RWPE1 (cell line): ENCODE measurements at regions not wholly inside any gene's neighbourhood (a gene's known extent, or its start where the extent isn't known, plus 50 kb on each side); places are given as distances from the start of the nearest gene placed in this dataset.
"Not testable (repeated sequence)": the region's sequence is repeated elsewhere in the genome, so short reads cannot be mapped to it uniquely, and the experiment has no call there.

ENCODE experiments used
- CTCF ChIA-PET: fragments of 350-600 bp; sonication (Branson Sonifier 250); formaldehyde crosslinking; extraction: SDS; loops from one replicate; lab custom pipeline; 2021; lab: Yijun Ruan, JAX
- POLR2A ChIA-PET: fragments of 400-600 bp; formaldehyde crosslinking; extraction: SDS; loops from one replicate; lab custom pipeline; 2020; ENCODE audit warnings: antibody characterized with exemption; ENCODE audit not compliant: low non-redundant PET; lab: Yijun Ruan, JAX
- DNase-seq: peaks from one replicate; pipeline ENCODE4 v3.0.0; 2012; ENCODE audit warnings: low spot score
- H3K27ac ChIP-seq: fragments of 450-650 bp; 2 replicates; pipeline ENCODE4 v1.5.1; 2017
- CTCF ChIP-seq: fragments of 450-650 bp; conservative IDR thresholded peaks from 2 replicates; pipeline ENCODE4 v1.5.1; 2017; ENCODE audit warnings: low read depth, mild to moderate bottlenecking

- no peak for TF ChIP-seq CTCF
- ChIA-PET CTCF (no interaction called here), POLR2A (no interaction called here)
- DNase-seq = no peak
- H3K27ac ChIP-seq = no peak overlapping the region
Observed at GRCh38 chr6:141946502-141946901, 186.2 kb upstream of the GJE1 start.

- no peak for DNase-seq
- no peak overlapping the region for H3K27ac ChIP-seq
- CTCF ChIA-PET = no interaction called here
- no peak for TF ChIP-seq CTCF
- POLR2A ChIA-PET = no interaction called here
Observed at GRCh38 chr6:141938664-141939063, 194.1 kb upstream of the GJE1 start.

GRCh38 chr6:141932685-141933084 lies 200.0 kb upstream of the GJE1 start:
- no peak overlapping the region for H3K27ac ChIP-seq
- DNase-seq = no peak
- no peak for TF ChIP-seq CTCF
- ChIA-PET POLR2A (no interaction called here), CTCF (no interaction called here)

- peak; percentile 3 for DNase-seq
- H3K27ac ChIP-seq, POLR2A ChIA-PET, CTCF ChIA-PET: not testable (repeated sequence)
Observed at GRCh38 chr6:141926200-141926900, 206.4 kb upstream of the GJE1 start.

GRCh38 chr6:141925001-141925400 lies 207.7 kb upstream of the GJE1 start:
- CTCF ChIA-PET = no interaction called here
- no peak for TF ChIP-seq CTCF
- POLR2A ChIA-PET = no interaction called here
- H3K27ac ChIP-seq = no peak overlapping the region
- DNase-seq = no peak

GRCh38 chr6:141922898-141923297 lies 209.8 kb upstream of the GJE1 start:
- POLR2A ChIA-PET = no interaction called here
- DNase-seq = no peak

GRCh38 chr6:141916682-141917505 lies 215.8 kb upstream of the GJE1 start:
- CTCF ChIA-PET, H3K27ac ChIP-seq, DNase-seq, POLR2A ChIA-PET: not testable (repeated sequence)

More at GRCh38 chr6:141922898-141923297, 209.8 kb upstream of the GJE1 start:
- CTCF ChIA-PET = interaction anchor here (0.5 kb wide), 1 partner anchor 202 kb away, joined by 4 read pairs; no protein-coding TSS in a partner anchor
- no peak overlapping the region for H3K27ac ChIP-seq
- TF ChIP-seq CTCF = no peak
